Right atrium auricular region (tissue), 2 donors: ENCODE measurements at regions not wholly inside any gene's neighbourhood (a gene's known extent, or its start where the extent isn't known, plus 50 kb on each side); places are given as distances from the start of the nearest gene placed in this dataset.
A peak's percentile ranks its signal among the peaks of the same experiment; 100 is the strongest.

Source experiments
- DNase-seq: peaks from one replicate; pipeline ENCODE4 v3.0.0-alpha.2; 2019; ENCODE audit warnings: low spot score
- H3K27ac ChIP-seq, 2 donors: fragments of 200-600 bp; sonication (generic); 1 replicate in 1 of 2; 2 replicates in 1 of 2; pipeline ENCODE4 v1.5.1; 2016 to 2019
- H3K27me3 ChIP-seq, 2 donors: fragments of 200-600 bp; sonication (generic); one replicate each; pipeline versions ENCODE4 v1.5.1 to v1.6.0; 2017 to 2019
- H3K36me3 ChIP-seq: fragments of 200-600 bp; sonication (generic); one replicate; pipeline ENCODE4 v1.5.1; 2016
- H3K4me1 ChIP-seq, 2 donors: fragments of 200-600 bp; sonication (generic); one replicate each; pipeline versions ENCODE4 v1.5.1 to v1.6.0; 2017 to 2019
- H3K4me3 ChIP-seq, 2 donors: fragments of 200-600 bp; sonication (generic); 1 replicate in 1 of 2; 2 replicates in 1 of 2; pipeline ENCODE4 v1.5.1; 2017 to 2019; ENCODE audit warnings: mild to moderate bottlenecking in 1 of 2, moderate library complexity in 1 of 2
- H3K9me3 ChIP-seq, 2 donors: fragments of 200-600 bp; sonication (generic); one replicate each; pipeline ENCODE4 v1.5.1; 2019
- CTCF ChIP-seq, 2 donors: fragments of 200-600 bp; sonication (generic); IDR thresholded peaks; one replicate each; pipeline ENCODE4 v1.5.1; 2019; ENCODE audit warnings: antibody characterized with exemption in 2 of 2

DNA sequence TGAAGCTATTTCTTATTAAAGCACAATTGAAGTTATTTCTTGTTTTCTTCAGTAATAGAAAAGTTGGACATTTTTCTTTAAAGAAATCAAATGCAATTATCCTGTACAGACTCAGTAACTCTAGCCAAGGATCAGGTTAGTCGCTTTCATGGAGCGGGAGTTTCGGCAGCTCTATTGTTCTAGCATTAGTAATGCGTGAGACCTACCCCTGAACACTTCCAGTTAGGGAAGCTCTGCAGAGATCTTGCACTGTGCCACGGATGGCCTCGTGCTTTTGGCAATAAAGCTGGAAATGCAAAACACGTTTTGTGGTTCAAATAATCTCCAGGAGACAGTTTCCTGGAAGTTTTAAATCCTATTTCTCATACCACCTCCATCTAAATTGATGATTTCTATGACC, 488.4 kb downstream of the SETD4 start:
- TF ChIP-seq CTCF (IDR thresholded peaks at IDR 0.05) = no peak

DNA sequence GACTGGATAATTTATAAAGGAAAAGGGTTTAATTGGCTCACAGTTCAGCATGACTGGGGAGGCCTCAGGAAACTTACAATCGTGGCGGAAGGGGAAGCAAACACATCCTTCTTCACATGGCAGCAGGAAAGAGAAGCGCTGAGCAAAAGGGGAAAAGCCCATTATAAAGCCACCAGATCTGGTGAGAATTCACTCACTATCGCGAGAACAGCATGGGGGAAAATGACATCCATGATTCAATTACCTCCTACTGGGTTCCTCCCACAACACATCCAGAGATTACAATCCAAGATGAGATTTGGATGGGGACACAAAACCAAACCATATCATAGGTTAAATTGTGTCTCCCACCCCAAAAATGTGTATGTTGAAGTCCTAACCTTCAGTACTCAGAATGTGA, 491.7 kb downstream of the SETD4 start:
- H3K4me1 ChIP-seq = peaks cover 0 to 15% of the 10 kb centered on the region in 2 donors
- H3K4me3 ChIP-seq = no peak overlapping the region
- TF ChIP-seq CTCF (IDR thresholded peaks at IDR 0.05) = no peak
- H3K36me3 ChIP-seq = no peaks in the 10 kb centered on the region
- H3K27me3 ChIP-seq = no peaks in the 10 kb centered on the region
- no peaks in the 10 kb centered on the region for H3K9me3 ChIP-seq
- H3K27ac ChIP-seq = no peak overlapping the region
- no peak for DNase-seq

More for the DNA sequence above, 488.4 kb downstream of the SETD4 start:
- Histone ChIP-seq H3K27me3 (no peaks in the 10 kb centered on the region), H3K27ac (no peak overlapping the region), H3K9me3 (no peaks in the 10 kb centered on the region), H3K36me3 (no peaks in the 10 kb centered on the region), H3K4me3 (no peak overlapping the region), H3K4me1 (no peaks in the 10 kb centered on the region)
- DNase-seq = no peak

GRCh38 chr21:35566874-35567273, 493.5 kb downstream of the SETD4 start:
- TF ChIP-seq CTCF (IDR thresholded peaks at IDR 0.05) = no peak
- no peaks in the 10 kb centered on the region for H3K27me3 ChIP-seq
- H3K4me1 ChIP-seq = peaks cover 0 to 18% of the 10 kb centered on the region in 2 donors
- H3K27ac ChIP-seq = no peak overlapping the region
- H3K4me3 ChIP-seq = no peak overlapping the region
- H3K9me3 ChIP-seq = no peaks in the 10 kb centered on the region
- H3K36me3 ChIP-seq = no peaks in the 10 kb centered on the region
- no peak for DNase-seq

- no peak for DNase-seq
- Histone ChIP-seq H3K27ac (no peak overlapping the region), H3K27me3 (no peaks in the 10 kb centered on the region), H3K4me1 (peaks cover 0 to 18% of the 10 kb centered on the region in 2 donors), H3K4me3 (no peak overlapping the region), H3K9me3 (no peaks in the 10 kb centered on the region), H3K36me3 (no peaks in the 10 kb centered on the region)
- no peak for TF ChIP-seq CTCF (IDR thresholded peaks at IDR 0.05)
Measured at GRCh38 chr21:35565204-35565611, 495.1 kb downstream of the SETD4 start.

DNA sequence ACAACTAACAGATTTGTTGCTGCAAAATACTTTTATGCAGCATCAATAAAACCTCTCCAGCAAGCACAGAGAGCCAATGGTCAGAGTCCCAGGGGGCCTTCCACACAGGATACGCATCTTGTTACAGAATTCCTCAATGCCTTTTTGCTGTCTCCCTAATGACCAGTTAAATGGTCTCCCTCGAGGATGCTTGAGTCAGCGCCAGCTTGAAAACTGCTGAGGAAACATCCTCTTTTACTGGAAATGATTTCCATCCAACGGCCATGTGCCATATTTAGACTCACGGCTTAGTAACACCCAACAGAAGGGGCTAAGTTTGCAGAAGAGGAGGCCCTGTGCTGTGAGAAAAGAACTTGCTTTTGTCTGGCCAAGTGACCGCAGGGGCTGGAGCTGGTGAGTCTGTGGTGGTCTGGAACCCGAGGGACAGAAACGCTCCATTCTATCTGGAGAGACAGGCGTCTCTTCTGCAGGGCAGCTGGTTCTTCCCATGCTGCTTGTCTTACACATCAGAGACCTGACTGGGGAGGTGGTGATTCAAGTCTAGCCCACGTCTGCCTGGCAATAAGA, 496.4 kb downstream of the SETD4 start:
- H3K36me3 ChIP-seq = no peaks in the 10 kb centered on the region

More for the DNA sequence above, 496.4 kb downstream of the SETD4 start:
- Histone ChIP-seq H3K27me3 (no peaks in the 10 kb centered on the region), H3K4me1 (peaks cover 0 to 18% of the 10 kb centered on the region in 2 donors), H3K4me3 (no peak overlapping the region), H3K27ac (peak overlapping the region in 1 of 2 donors; percentile 24), H3K9me3 (no peaks in the 10 kb centered on the region)
- peak; percentile 63 for DNase-seq
- no peak for TF ChIP-seq CTCF (IDR thresholded peaks at IDR 0.05)
